ENCODE measurements at regions not wholly inside any gene's neighbourhood (a gene's known extent, or its start where the extent isn't known, plus 50 kb on each side); places are given as distances from the start of the nearest gene placed in this dataset.

DNA sequence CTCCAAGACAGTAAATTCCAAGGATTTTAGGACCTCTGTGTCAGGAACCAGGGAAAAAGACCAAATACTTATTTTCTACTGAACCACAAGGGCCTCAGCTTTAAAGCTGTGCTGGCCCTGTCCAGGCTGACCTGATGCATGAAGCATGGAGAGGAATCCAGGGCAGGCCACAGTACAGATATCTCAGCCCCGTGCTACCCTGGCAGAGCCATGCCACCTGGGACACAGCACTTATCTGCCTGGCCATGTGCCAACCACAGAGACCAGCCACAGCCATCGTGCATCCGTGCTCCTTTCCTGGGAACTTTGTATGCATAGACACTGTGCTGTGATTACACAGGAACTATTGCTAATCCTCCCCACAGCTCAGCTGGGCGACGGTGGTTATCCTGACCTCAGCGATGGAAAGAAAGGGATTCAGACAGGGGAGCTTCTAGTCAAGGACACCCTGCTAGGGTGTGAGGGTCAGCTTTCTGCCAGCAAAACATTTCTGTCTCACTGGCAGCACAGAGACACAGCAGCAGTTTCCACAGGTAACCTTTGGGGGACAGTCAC is 687.4 kb upstream of the ID2 start:
- no peak overlapping the region for H3K27ac ChIP-seq
- intact Hi-C loops (cut with DNase I; ENCODE audit: low total_unique reads) = no loop called here
- no peak for ATAC-seq

DNA sequence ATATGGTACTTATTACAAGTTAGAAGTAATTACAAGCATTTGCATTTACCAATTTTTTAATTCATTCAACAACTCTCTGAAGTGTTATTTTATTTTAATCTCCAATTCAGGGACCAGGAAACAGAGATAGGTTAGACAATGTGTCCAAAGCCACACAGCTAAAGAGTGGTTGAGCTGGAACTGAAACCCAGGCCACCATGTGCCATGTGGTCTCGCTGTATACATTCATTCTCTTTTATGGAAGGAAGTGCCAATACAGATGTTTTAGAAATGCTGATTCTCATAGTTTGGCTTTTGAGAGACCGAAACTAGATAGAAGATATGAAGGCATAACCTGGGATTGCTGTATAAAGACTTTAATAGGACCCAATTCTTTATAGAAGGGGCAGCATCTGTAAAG is 684.6 kb upstream of the ID2 start:
- ATAC-seq (no peak), DNase-seq (no peak)
- H3K4me1 ChIP-seq = no peaks in the 10 kb centered on the region
- in situ Hi-C loops (cut with MboI; ENCODE audit: low sequenced_read_pairs in 4 of 4) = no loop called here
- no peaks in the 10 kb centered on the region for H3K9me3 ChIP-seq
- no peaks in the 10 kb centered on the region for H3K27me3 ChIP-seq
- no peak overlapping the region for H3K27ac ChIP-seq
- no peak overlapping the region for H3K4me3 ChIP-seq
- no peaks in the 10 kb centered on the region for H3K36me3 ChIP-seq
- no peak for TF ChIP-seq POLR2A (IDR thresholded peaks at IDR 0.05)
- TF ChIP-seq, protein P1, sequence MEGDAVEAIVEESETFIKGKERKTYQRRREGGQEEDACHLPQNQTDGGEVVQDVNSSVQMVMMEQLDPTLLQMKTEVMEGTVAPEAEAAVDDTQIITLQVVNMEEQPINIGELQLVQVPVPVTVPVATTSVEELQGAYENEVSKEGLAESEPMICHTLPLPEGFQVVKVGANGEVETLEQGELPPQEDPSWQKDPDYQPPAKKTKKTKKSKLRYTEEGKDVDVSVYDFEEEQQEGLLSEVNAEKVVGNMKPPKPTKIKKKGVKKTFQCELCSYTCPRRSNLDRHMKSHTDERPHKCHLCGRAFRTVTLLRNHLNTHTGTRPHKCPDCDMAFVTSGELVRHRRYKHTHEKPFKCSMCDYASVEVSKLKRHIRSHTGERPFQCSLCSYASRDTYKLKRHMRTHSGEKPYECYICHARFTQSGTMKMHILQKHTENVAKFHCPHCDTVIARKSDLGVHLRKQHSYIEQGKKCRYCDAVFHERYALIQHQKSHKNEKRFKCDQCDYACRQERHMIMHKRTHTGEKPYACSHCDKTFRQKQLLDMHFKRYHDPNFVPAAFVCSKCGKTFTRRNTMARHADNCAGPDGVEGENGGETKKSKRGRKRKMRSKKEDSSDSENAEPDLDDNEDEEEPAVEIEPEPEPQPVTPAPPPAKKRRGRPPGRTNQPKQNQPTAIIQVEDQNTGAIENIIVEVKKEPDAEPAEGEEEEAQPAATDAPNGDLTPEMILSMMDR (IDR thresholded peaks at IDR 0.05 in 4 of 5, conservative IDR thresholded peaks at IDR 0.05 in 1 of 5) = no peak
- intact Hi-C loops (cut with DNase I; ENCODE audit: low total_unique reads) = no loop called here

More for the DNA sequence above, 687.4 kb upstream of the ID2 start:
- TF ChIP-seq, protein P1 (IDR thresholded peaks at IDR 0.05 in 4 of 5, conservative IDR thresholded peaks at IDR 0.05 in 1 of 5) = no peak
- no peak for TF ChIP-seq POLR2A (IDR thresholded peaks at IDR 0.05)
- H3K36me3 ChIP-seq = no peaks in the 10 kb centered on the region
- no peaks in the 10 kb centered on the region for H3K9me3 ChIP-seq
- no peaks in the 10 kb centered on the region for H3K4me1 ChIP-seq
- DNase-seq = no peak
- no peaks in the 10 kb centered on the region for H3K27me3 ChIP-seq
- H3K4me3 ChIP-seq = no peak overlapping the region
- in situ Hi-C loops (cut with MboI; ENCODE audit: low sequenced_read_pairs in 4 of 4) = no loop called here

DNA sequence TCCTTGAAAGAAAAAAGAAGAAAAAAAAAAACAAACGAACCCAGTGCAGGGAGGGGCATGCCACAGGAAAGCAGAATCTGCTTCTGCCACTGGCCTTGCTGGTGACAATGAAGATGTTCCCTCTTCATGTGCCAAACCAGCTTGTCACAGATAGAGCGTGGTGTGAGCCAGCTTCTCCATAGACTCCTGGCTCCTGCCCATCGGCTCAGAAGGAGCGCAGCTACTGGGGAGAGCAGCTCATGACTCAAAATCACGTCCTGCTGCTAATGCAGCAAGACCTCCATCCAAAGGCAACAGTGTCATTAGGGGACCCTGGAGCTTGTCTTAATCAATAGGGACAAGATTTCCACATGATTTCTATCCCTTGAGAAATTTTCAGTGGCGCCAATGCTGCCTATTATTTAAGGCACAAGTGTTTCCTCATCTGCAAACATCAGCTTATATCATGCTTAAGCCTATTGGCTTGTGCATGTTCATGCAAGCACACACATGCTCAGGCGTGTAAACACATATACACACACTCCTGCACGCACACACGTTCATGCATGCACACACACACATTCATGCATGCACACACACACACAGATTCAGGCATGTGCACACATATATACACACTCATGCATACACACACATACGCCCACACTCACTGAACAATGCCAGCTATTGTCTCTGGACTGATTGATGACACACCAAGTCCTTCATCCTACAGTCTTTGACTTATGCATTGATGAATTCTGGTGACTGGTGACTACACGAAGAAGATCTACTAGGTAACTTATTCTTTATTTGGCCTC is 682.0 kb upstream of the ID2 start:
- Histone ChIP-seq H3K4me3 (no peak overlapping the region), H3K9me3 (no peaks in the 10 kb centered on the region), H3K36me3 (no peaks in the 10 kb centered on the region), H3K4me1 (peaks cover 9 to 12% of the 10 kb centered on the region in 2 donors), H3K27me3 (no peaks in the 10 kb centered on the region), H3K27ac (no peak overlapping the region)
- DNase-seq (no peak), ATAC-seq (no peak)
- intact Hi-C loops (cut with DNase I; ENCODE audit: low total_unique reads) (loop anchor here (5.0 to 10.0 kb wide), 4 partner anchors 417 to 1635 kb away; partner anchors contain the start of genes KIDINS220 and YWHAQ), in situ Hi-C loops (cut with MboI; ENCODE audit: low sequenced_read_pairs in 4 of 4) (loop anchor here in 1 of 4 donors (25.0 kb wide), 1 partner anchor 687 kb away; the partner anchor contains the start of gene ID2)
- TF ChIP-seq POLR2A (IDR thresholded peaks at IDR 0.05) = no peak
- TF ChIP-seq, protein P1 (IDR thresholded peaks at IDR 0.05 in 4 of 5, conservative IDR thresholded peaks at IDR 0.05 in 1 of 5) = no peak

DNA sequence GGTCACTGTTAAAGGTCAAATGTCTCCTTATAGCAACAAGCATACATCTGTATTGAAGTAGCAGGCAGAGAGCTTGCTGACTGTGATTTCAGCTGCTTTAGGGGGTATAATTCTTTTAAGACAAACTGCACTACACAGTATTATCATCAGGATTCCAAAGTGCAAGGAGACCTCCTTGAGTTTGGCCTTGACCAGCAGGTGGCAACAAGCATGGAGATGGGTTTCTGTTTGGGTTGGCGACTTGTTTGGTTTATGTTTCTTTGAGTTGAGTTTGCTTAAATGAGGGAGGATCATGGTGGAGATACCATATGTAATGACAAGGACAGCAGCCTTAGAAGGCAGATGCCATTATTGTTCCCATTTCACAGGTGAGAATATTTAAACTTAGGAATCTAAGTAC is 681.0 kb upstream of the ID2 start:
- Histone ChIP-seq H3K36me3 (no peaks in the 10 kb centered on the region), H3K4me3 (no peak overlapping the region), H3K4me1 (peaks cover 9 to 12% of the 10 kb centered on the region in 2 donors), H3K27me3 (no peaks in the 10 kb centered on the region), H3K27ac (no peak overlapping the region), H3K9me3 (no peaks in the 10 kb centered on the region)
- intact Hi-C loops (cut with DNase I; ENCODE audit: low total_unique reads) = loop anchor here (5.0 to 10.0 kb wide), 4 partner anchors 416 to 1634 kb away; partner anchors contain the start of genes KIDINS220 and YWHAQ
- in situ Hi-C loops (cut with MboI; ENCODE audit: low sequenced_read_pairs in 4 of 4) = loop anchor here in 1 of 4 donors (25.0 kb wide), 1 partner anchor 686 kb away; the partner anchor contains the start of gene ID2
- DNase-seq (no peak), ATAC-seq (no peak)
- TF ChIP-seq POLR2A (IDR thresholded peaks at IDR 0.05) = no peak

DNA sequence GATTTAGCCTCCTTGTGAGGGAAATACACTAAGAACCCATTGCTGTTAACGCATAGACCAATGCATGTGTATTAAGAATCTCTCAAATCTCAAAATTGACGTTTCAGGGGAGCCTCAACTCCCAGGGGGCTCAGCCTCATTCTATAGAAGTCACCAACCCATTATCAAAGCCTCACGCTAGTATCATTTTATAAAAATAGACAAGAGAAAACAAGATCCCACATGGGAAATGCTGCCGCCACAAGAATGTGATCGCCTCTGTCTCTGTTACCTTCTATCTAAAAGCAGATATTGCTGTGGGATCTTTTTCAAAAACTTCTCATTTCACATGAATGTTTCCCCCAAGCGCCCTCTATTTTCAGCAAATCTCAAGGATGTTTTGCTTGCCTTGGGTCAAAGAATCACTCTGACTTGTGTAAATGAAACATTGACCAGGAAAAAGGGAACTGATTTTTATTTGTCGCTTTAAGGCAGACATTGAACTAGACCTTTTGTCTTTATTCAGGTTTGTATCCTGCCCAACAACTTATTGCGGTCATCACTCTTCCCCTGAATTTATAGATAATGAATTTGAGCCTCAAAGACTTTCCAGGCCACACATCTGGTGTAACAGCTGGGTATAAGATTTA is 679.0 kb upstream of the ID2 start:
- TF ChIP-seq POLR2A (IDR thresholded peaks at IDR 0.05) = no peak
- TF ChIP-seq, protein P1 (IDR thresholded peaks at IDR 0.05 in 4 of 5, conservative IDR thresholded peaks at IDR 0.05 in 1 of 5) = no peak
- Histone ChIP-seq H3K9me3 (no peaks in the 10 kb centered on the region), H3K27me3 (no peaks in the 10 kb centered on the region), H3K27ac (peak overlapping the region in 2 of 4 donors; percentile 74 to 91), H3K4me1 (peaks cover 9 to 12% of the 10 kb centered on the region in 2 donors), H3K36me3 (no peaks in the 10 kb centered on the region), H3K4me3 (no peak overlapping the region)
- ATAC-seq = no peak
- intact Hi-C loops (cut with DNase I; ENCODE audit: low total_unique reads) = loop anchor here (5.0 to 10.0 kb wide), 4 partner anchors 414 to 1632 kb away; partner anchors contain the start of genes KIDINS220 and YWHAQ
- in situ Hi-C loops (cut with MboI; ENCODE audit: low sequenced_read_pairs in 4 of 4) = loop anchor here in 1 of 4 donors (25.0 kb wide), 1 partner anchor 684 kb away; the partner anchor contains the start of gene ID2
- DNase-seq = no peak
